HG02840 (cell line): ENCODE measurements at regions not wholly inside any gene's neighbourhood (a gene's known extent, or its start where the extent isn't known, plus 50 kb on each side); places are given as distances from the start of the nearest gene placed in this dataset.
"Not testable (repeated sequence)": the region's sequence is repeated elsewhere in the genome, so short reads cannot be mapped to it uniquely, and the experiment has no call there.

ENCODE experiments used
- ATAC-seq: cut with Tn5 transposase; IDR thresholded peaks from one replicate; pipeline ENCODE4 v1.9.1; 2021; ENCODE audit warnings: mild to moderate bottlenecking, moderate library complexity, moderate number of reproducible peaks; ENCODE audit not compliant: unreplicated experiment, low FRiP score

GRCh38 chr5:164518741-164519080 lies 1013.3 kb downstream of the MAT2B start:
- ATAC-seq: no peak

- ATAC-seq: no peak
These were observed 1026.9 kb downstream of the MAT2B start for GRCh38 chr5:164532235-164532900.

- not testable (repeated sequence) for ATAC-seq
These were observed 1028.0 kb downstream of the MAT2B start for GRCh38 chr5:164533426-164533825.

- no peak for ATAC-seq
These were observed 1034.8 kb downstream of the MAT2B start for GRCh38 chr5:164540174-164540573.

- no peak for ATAC-seq
These were observed 1040.1 kb downstream of the MAT2B start for GRCh38 chr5:164545507-164545906.

GRCh38 chr5:164553851-164554250 lies 1048.4 kb downstream of the MAT2B start:
- no peak for ATAC-seq

GRCh38 chr5:164555809-164556208 lies 1050.4 kb downstream of the MAT2B start:
- ATAC-seq: no peak

GRCh38 chr5:164560216-164560615 lies 1054.8 kb downstream of the MAT2B start:
- ATAC-seq: no peak

GRCh38 chr5:164561933-164562872 lies 1056.8 kb downstream of the MAT2B start:
- no peak for ATAC-seq

- no peak for ATAC-seq
These were observed 1058.0 kb downstream of the MAT2B start for GRCh38 chr5:164563370-164563769.

GRCh38 chr5:164573397-164573796 lies 1068.0 kb downstream of the MAT2B start:
- no peak for ATAC-seq

GRCh38 chr5:164577201-164577600 lies 1071.8 kb downstream of the MAT2B start:
- ATAC-seq: no peak

GRCh38 chr5:164577742-164578141 lies 1072.3 kb downstream of the MAT2B start:
- ATAC-seq: no peak

GRCh38 chr5:164578401-164578800 lies 1073.0 kb downstream of the MAT2B start:
- ATAC-seq: no peak

GRCh38 chr5:164578911-164579310 lies 1073.5 kb downstream of the MAT2B start:
- ATAC-seq: no peak

GRCh38 chr5:164580155-164580554 lies 1074.7 kb downstream of the MAT2B start:
- no peak for ATAC-seq

GRCh38 chr5:164581889-164582288 lies 1076.5 kb downstream of the MAT2B start:
- ATAC-seq: no peak

- ATAC-seq: no peak
These were observed 1088.6 kb downstream of the MAT2B start for GRCh38 chr5:164593982-164594381.

GRCh38 chr5:164597293-164597900 lies 1092.0 kb downstream of the MAT2B start:
- ATAC-seq: no peak

- no peak for ATAC-seq
These were observed 1094.9 kb downstream of the MAT2B start for GRCh38 chr5:164600274-164600673.

- no peak for ATAC-seq
These were observed 1095.6 kb downstream of the MAT2B start for GRCh38 chr5:164600929-164601535.
